Stimulated activated CD4-positive, alpha-beta T cell treated with anti-CD3 and anti-CD28 coated beads, Interleukin-2, amount 100 ng/mL, for 48 hours (primary cell): ENCODE measurements at regions not wholly inside any gene's neighbourhood (a gene's known extent, or its start where the extent isn't known, plus 50 kb on each side); places are given as distances from the start of the nearest gene placed in this dataset.

Experiments used
- DNase-seq, 2 donors: peaks; one replicate each; pipeline ENCODE4 v3.0.0-alpha.2; 2020

DNA sequence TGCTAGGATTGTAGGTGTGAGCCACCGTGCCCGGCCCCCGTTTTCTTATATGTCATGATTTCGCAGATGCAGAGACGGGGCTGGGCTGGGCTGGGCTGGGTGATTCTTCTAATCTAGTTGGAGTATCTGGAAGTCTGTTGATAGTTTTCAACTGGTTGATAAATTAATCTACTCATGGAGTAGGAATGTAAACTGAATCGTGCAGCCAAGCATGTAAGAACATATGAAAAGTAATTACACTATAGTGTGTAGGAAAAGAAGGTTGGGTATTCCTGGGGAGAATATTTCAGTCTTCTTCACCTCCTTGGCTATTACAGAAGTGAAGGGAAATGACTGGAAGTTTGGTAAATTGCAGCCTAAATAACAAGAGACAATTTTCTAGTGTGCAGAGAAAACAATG, 82.6 kb upstream of the MAGI1 start:
- DNase-seq, result no peak

DNA sequence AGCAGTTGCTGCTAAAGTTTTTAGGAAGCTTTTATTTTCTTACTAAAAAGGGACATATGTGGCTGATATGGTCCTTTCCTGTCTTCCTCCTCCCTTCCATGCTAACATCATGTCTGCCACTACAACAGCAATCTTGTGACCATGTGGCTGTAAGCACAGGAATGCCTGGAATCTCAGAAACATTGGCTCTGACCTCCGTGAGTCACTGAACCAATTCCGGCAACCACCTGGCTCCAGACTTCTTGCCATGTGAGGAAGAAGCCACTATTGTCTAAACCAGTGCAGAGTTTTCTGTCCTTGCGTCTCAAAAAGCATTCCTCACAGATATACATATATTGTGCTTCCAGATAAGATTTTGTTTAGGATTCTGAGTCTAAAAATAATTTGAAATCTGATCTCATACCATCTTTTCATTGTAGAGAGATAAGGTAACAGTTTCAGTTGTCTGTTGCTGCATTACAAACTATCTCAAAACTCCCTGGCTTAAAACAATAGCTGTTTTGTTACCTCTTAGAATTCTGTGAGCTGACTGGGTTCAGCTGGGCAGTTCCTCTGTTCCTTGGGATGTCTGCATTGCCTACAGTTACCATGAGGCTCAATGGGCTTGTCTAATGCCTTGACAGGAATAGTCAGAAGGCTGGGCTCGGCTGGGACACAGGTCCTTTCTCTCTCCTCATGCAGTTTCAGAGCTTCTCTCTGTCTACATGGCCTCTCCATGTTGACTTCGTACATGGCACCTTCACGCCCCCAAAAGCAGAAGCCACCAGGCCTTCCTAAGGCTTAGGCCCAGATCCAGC, 77.3 kb upstream of the MAGI1 start:
- no peak for DNase-seq

DNA sequence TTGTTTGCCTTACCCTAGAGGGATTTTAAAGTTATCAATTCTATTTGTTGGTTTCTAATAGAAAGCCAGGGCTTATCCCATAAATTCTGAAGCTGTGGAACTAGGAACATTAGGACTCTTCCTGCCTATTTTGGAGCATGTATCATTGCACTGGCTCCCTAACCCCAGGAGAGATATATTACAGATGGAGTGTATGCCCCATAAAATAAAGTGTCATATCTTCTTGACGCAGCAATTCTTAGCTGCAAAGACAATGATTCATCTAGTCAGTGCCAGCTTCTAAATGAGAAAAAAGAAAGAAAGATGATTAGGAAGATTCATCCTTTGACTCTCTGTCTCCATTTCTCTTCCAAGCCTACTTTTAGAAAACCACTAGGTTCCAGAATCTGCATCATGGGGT, 74.8 kb upstream of the MAGI1 start:
- DNase-seq, result no peak

DNA sequence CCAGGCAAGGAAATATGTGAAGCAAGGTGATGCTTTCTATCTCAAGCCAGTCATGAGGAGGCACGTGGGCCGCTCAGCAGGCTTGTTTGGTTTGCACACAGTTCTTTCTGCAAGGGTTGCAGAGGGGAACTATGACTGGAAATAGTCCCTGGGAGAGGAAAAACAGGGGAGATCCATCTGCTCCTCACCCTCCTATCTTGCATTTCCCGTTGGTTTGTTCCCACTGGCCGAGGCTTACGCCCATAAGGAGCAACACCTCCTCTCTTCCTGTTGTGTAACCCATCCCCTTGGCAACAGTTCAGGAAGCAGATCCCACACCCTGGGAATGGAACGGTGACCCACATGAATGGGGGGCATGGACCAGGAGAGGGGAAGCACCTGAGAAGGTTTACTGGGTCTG, 72.1 kb upstream of the MAGI1 start:
- DNase-seq, result no peak

DNA sequence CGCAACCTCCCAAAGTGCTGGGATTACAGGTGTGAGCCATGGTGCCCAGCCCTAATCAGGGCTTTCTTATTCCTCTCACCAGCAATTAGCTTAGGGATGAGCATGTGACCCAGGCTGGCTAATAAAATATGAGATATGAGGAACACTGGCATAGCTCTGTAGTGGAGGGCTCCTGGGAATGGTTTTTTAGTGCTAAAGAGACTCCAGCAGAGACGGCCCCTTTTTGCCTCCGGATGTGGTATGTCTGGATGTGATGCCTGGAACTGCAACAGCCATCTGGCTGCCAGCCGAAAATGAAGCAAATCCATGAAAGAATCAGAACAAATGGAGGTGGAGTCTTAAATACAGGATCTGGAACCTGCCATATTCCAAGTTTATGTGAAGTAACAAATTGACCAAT, 69.1 kb upstream of the MAGI1 start:
- no peak for DNase-seq

DNA sequence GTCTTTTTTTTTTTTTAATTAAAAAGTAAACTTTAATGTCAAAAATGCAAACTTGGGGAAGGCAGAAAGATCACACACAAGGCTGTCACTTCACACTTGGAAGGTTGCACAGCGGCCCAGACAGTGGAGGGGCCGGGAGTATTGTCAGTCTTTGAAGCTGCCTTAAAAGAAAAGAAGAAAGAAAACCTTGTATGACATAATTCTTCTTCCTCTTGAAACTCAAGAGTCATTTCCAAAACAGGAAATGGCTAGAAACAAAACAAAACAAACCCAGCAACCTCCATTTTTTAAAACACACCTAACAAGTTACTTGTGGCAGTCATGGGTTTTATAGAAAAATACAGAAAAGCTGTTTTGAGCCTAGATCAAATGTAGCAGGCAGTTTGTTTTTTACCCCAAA, 68.1 kb upstream of the MAGI1 start:
- no peak for DNase-seq

DNA sequence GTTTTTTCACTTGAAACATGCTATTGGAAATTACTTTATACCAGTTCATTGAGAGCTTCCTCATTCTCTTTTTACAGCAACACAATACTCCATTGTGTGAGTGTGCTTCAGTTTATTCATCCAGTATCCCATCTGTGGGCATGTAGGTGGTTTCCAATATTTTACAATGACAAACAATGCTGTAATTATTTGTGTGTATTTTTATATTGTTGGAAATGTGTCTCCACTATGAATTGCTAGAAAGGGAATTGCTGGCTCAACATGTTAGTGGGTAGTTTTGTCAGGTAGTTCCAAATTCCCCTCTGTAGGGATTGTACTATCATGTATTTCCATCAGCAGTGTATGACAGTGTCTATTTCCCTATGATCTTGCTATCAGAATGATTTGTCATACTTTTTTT, 65.8 kb upstream of the MAGI1 start:
- no peak for DNase-seq

DNA sequence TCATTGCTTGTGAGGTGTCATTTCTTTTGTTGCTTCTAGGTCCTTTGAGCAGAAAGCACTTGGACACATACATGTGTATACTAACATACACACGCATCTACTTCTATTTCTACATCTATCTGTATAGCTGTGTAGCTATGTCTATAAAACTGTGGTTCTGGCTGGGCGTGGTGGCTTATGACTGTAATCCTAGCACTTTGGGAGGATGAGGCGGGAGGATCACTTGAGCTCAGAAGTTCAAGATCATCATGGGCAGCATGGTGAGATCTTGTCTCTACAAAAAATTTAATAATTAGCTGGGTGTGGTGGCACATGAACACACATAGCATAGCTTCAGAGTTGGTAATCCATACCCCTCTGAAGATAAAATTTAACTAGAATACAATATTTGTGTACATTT, 65.0 kb upstream of the MAGI1 start:
- DNase-seq, result no peak

DNA sequence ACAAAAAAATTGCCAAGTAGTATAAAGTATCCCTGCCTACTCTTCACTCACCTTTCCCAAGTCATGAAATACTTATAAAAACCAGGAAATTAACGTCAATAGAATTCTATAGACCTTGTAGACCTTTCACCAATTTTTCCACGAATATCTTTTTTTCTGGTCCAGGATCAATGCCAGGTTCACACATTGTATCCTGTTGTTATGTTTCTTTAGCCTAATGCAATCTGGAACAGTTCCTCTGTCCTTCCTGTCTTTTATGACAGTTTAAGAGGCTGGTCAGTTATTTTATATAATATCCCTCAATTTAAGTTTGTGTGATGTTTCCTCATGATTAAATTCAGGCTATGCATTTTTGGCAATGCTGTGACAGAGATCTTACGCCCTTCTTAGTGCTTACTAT, 63.2 kb upstream of the MAGI1 start:
- no peak for DNase-seq

DNA sequence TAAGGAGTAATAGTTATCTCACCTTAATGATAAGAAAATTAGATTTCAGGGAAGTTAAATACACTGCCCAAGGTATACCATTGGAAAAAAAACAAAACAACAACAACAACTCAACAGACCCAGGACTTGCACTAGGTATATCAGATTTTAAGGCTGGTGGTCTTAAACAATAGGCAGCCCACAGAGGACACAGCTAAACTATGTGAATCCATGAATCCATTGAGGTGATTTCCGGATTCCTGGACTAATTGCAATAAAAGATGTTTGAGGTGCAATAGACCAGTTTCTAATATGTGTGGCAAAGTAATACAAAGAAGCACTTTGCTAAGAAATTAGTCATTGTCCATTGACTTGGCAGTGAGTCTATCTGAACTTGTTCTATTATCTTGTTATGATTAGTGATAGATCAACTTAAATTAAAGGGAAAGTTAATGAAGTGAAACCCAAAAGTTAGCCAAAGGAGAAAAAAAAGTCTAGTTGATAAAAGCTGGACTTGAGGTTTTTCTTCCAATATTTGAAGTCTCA, 60.9 kb upstream of the MAGI1 start:
- DNase-seq, result no peak

DNA sequence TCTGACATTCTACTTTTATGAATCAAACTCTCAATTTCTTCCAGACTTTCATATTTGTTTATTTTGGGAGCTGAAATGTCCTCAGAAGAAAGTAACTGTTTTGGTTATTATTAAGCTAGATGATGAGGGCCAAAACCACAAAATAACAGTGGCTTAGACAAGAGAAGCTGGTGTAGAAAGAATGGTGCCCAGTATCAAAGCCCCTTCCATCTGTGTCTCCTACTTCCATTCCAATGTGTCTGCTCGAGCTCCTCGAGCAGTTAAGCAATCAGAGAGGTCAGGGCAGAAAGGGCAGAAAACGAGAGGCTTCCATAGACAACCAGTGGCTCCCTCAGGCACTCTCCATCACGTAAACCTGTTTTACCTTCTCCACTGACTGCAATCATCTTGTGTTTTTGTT, 59.7 kb upstream of the MAGI1 start:
- DNase-seq, result no peak

DNA sequence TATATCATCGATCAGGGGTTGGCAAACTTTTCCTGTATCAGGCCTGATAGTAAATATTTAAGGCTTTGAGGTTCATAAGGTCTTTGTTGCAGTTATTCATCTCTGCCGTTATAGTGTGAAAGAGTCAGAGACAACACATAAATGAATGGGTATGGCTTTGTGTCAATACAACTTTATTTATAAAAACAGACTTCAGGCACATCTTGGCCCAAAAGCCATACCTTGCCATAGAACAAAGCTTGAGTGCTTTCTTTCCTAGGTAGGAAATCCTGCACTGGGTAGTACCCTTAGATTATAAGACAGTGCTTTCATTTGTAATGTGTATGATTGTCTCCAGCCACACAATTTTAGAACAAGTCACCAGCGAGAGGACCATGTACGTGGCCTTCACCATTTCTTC, 58.9 kb upstream of the MAGI1 start:
- DNase-seq, result no peak

DNA sequence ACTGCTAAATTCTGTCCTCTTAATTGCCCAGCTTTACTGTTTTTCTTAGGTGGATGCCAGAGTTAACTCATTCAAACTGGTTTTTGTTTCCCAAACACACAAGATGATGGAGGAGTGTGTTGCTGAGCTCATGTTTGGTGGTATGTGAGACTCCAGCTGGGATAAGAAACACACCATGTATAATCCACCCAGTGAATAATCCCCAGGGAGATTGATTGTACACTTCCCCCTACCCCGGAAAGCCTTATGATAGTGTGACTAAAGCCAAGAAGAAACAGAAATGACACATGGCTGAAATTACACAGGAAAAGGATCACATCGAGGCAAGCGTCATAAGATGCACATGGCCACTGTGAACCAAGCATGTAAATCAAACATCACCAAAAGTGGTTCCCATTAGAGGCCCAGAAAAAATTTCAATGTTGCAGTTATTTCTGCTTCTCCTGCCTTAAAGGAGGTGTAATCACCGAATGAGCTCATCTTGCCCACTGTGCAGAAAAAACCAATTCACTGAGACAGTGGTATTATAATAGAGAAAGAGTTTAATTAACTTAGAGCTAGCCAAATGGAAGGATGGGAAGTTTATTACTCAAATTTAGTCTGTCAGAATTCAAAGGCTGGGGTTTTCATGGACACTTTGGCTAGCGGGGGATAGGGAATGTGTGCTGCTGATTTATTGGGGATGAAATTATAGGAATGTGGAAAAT, 56.7 kb upstream of the MAGI1 start:
- DNase-seq, result no peak

DNA sequence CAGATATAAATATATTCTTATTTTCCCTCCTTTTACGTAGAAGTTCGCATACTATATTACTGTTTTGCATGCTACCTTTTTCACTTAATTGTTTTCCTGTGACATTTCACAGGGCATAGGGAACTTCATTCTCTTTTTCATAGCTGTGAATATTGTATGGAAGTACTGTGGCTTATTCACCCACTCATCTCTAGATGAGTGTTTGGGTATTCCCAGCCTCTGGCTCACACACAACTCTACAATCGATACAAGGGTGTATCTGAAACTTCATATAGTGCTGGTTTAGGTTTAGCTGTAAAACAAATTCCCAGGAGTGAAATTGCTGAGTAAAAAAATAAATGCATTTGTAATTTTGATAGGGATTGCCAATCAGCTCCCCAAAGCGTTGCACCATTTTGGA, 55.3 kb upstream of the MAGI1 start:
- DNase-seq, result no peak

DNA sequence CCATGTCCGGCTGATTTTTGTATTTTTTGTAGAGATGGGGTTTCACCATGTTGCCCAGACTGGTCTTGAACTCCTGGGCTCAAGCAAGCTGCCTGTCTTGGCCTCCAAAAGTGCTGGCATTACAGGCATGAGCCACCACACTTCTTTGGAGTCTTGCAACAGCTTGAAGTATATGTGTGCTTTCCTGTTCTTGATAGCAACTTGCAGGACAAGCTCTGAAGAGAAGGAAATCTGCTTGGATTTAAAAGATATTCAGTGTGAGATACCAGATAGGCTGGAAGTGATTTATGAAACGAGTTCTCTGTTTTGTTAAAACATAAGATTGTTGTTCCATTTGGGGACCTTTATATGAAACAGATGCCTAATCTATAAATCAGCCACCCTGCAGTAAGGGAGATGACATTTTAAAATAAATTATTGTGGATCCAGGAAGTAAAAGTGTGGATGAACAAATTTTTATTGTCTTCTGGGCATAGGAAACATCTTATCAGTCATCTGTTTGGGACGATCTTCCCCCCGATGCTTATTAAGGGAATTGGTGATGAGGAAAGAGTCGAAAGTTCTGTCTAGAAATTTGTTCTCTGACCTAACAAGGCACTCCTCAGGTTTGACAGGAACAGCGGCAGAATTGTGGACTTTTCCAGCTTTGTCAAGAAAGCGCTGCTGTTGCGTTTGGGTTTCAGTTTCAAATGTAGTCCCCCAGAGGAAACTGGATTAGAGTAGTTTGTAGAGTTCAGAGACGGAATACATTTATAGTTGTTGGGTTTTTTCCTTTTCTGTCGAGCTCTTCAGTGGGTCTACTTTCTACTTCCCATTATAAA, 53.7 kb upstream of the MAGI1 start:
- no peak for DNase-seq
